Mucosa of rectum (tissue), 2 donors: ENCODE measurements at regions not wholly inside any gene's neighbourhood (a gene's known extent, or its start where the extent isn't known, plus 50 kb on each side); places are given as distances from the start of the nearest gene placed in this dataset.

Experiments used
- H3K27ac ChIP-seq, 2 donors: one replicate each; pipeline ENCODE4 v1.7.0; 2013; ENCODE audit warnings: inconsistent platforms in 2 of 2, low read depth in 2 of 2, low read length in 2 of 2
- H3K27me3 ChIP-seq, 2 donors: one replicate each; pipeline ENCODE4 v1.7.0; 2013; ENCODE audit warnings: low read length in 2 of 2; ENCODE audit not compliant: control insufficient read depth in 2 of 2, insufficient read depth in 2 of 2
- H3K36me3 ChIP-seq, 2 donors: one replicate each; pipeline ENCODE4 v1.7.0; 2013; ENCODE audit warnings: low read length in 2 of 2; ENCODE audit not compliant: control insufficient read depth in 2 of 2, insufficient read depth in 2 of 2
- H3K4me1 ChIP-seq, 2 donors: one replicate each; pipeline ENCODE4 v1.7.0; 2013; ENCODE audit warnings: low read length in 2 of 2, mild to moderate bottlenecking in 1 of 2; ENCODE audit not compliant: control insufficient read depth in 2 of 2, insufficient read depth in 2 of 2
- H3K4me3 ChIP-seq, 2 donors: one replicate each; pipeline ENCODE4 v1.7.0; 2013; ENCODE audit warnings: low read length in 2 of 2
- H3K9ac ChIP-seq, 2 donors: one replicate each; pipeline ENCODE4 v1.7.0; 2013; ENCODE audit warnings: low read length in 2 of 2, low read depth in 1 of 2, mild to moderate bottlenecking in 1 of 2
- H3K9me3 ChIP-seq, 2 donors: one replicate each; pipeline ENCODE4 v1.7.0; 2013; ENCODE audit warnings: low read length in 2 of 2; ENCODE audit not compliant: control insufficient read depth in 2 of 2
- donor health status: healthy.
- donor health status: Normal muscosa, but diverticular disease.

DNA sequence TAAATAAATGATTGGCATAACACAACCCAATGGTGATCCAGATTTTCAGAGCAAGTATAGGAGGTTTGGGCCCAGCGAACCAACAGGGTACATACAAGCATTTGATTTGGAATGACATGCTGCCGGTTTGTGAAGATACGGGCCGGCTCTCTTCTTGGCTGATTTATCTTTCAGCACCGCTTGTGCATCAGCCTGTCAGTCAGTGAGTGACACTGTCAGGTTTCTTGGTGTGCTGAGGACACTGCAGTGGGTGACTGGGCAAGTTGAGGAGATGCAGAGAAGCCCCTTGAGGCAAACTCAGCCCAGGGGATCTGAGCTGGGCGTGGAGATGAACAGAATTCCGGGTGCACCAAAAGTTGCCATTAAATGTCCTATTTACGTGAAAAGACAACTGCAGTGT lies 194.5 kb downstream of the SNX10 start:
- no peaks in the 10 kb centered on the region for H3K9me3 ChIP-seq
- H3K4me3 ChIP-seq = no peak overlapping the region
- H3K27ac ChIP-seq = no peak overlapping the region
- H3K27me3 ChIP-seq = no peaks in the 10 kb centered on the region
- H3K9ac ChIP-seq = no peak overlapping the region
- no peaks in the 10 kb centered on the region for H3K36me3 ChIP-seq
- peaks cover 0 to 4% of the 10 kb centered on the region in 2 donors for H3K4me1 ChIP-seq

- H3K9me3 ChIP-seq = no peaks in the 10 kb centered on the region
- H3K4me3 ChIP-seq = no peak overlapping the region
- H3K4me1 ChIP-seq = peaks cover 5 to 19% of the 10 kb centered on the region in 2 donors
- H3K27me3 ChIP-seq = no peaks in the 10 kb centered on the region
- H3K36me3 ChIP-seq = no peaks in the 10 kb centered on the region
- no peak overlapping the region for H3K27ac ChIP-seq
- H3K9ac ChIP-seq = no peak overlapping the region
These were observed 196.3 kb downstream of the SNX10 start for GRCh38 chr7:26487780-26488515.

- Histone ChIP-seq H3K4me3 (no peak overlapping the region), H3K27ac (no peak overlapping the region), H3K27me3 (no peaks in the 10 kb centered on the region), H3K9me3 (no peaks in the 10 kb centered on the region), H3K4me1 (peaks cover 5 to 19% of the 10 kb centered on the region in 2 donors), H3K9ac (no peak overlapping the region), H3K36me3 (no peaks in the 10 kb centered on the region)
These were observed 197.7 kb downstream of the SNX10 start for GRCh38 chr7:26489391-26489790.

- Histone ChIP-seq H3K36me3 (no peaks in the 10 kb centered on the region), H3K4me1 (peaks cover 5 to 19% of the 10 kb centered on the region in 2 donors), H3K27ac (no peak overlapping the region), H3K27me3 (no peaks in the 10 kb centered on the region), H3K4me3 (no peak overlapping the region), H3K9me3 (no peaks in the 10 kb centered on the region), H3K9ac (no peak overlapping the region)
These were observed 198.4 kb downstream of the SNX10 start for GRCh38 chr7:26489906-26490639.

- H3K27me3 ChIP-seq = no peaks in the 10 kb centered on the region
- H3K36me3 ChIP-seq = no peaks in the 10 kb centered on the region
- H3K9ac ChIP-seq = no peak overlapping the region
- no peaks in the 10 kb centered on the region for H3K9me3 ChIP-seq
- no peak overlapping the region for H3K27ac ChIP-seq
- H3K4me1 ChIP-seq = peaks cover 5 to 19% of the 10 kb centered on the region in 2 donors
- H3K4me3 ChIP-seq = no peak overlapping the region
These were observed 199.3 kb downstream of the SNX10 start for GRCh38 chr7:26490640-26491624.

DNA sequence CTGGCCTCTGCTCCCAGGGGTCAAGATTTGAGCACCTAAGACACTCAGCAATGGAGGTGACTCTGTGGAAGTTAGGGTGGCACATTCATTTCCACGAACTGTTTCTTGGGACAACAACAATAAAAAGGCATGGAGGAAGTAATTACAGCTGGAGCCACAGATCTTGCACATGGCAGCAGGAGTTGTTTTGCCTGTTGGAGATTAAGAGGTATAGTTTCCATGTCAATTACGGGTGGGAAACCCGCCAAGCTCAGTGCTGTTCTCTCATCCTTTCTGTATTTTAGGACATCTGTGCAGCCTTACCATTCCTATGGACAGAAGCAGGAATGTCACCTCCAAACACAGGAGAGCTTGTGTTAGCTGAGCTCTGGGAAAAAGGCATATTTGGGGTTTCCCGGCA lies 201.2 kb downstream of the SNX10 start:
- Histone ChIP-seq H3K9ac (no peak overlapping the region), H3K36me3 (no peaks in the 10 kb centered on the region), H3K9me3 (no peaks in the 10 kb centered on the region)

DNA sequence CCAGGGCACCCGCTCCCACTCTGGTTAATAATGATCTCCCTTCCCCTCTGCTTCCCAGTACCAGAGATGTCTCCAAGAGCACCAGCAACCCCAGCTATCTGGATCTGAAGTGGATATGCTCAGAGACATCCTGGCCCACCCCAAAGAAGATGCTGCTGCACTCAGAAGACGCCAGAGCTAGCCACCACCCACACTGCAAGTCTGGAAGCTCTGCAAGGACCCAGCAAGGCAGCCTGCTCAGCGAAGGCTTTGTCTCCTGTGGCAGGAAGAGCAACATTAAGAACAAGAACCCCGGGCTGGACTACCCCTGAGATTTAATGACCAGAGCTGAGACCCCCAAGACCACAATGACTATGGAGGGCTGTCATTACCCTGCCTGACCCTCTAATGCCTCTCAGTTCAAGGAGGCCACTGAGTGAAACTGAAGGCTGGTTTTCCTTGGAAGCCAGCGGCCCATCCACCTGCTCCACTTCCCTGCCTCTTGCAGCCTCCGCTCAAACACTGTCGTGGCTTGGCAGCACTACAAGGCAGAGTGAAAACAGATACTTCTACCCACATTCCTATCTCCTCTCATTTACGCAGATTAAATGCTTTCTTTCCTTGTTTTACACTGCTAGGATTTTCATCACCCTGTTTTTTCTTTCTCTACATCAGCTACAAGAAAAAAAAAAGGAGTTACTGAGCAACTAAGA lies 202.2 kb downstream of the SNX10 start:
- Histone ChIP-seq H3K9me3 (no peaks in the 10 kb centered on the region), H3K27ac (no peak overlapping the region), H3K27me3 (no peaks in the 10 kb centered on the region), H3K9ac (no peak overlapping the region), H3K4me3 (no peak overlapping the region), H3K36me3 (no peaks in the 10 kb centered on the region), H3K4me1 (peaks cover 5 to 19% of the 10 kb centered on the region in 2 donors)

More for the DNA sequence above, 201.2 kb downstream of the SNX10 start:
- Histone ChIP-seq H3K27ac (no peak overlapping the region), H3K4me1 (peaks cover 5 to 19% of the 10 kb centered on the region in 2 donors), H3K4me3 (no peak overlapping the region), H3K27me3 (no peaks in the 10 kb centered on the region)

- Histone ChIP-seq H3K9me3 (no peaks in the 10 kb centered on the region), H3K4me1 (peaks cover 5 to 19% of the 10 kb centered on the region in 2 donors), H3K36me3 (no peaks in the 10 kb centered on the region), H3K9ac (no peak overlapping the region), H3K4me3 (no peak overlapping the region), H3K27me3 (no peaks in the 10 kb centered on the region), H3K27ac (no peak overlapping the region)
These were observed 203.9 kb downstream of the SNX10 start for GRCh38 chr7:26495569-26495968.

- Histone ChIP-seq H3K9ac (no peak overlapping the region), H3K9me3 (no peaks in the 10 kb centered on the region), H3K4me3 (no peak overlapping the region), H3K27me3 (no peaks in the 10 kb centered on the region), H3K4me1 (no peaks in the 10 kb centered on the region), H3K27ac (no peak overlapping the region), H3K36me3 (no peaks in the 10 kb centered on the region)
These were observed 206.3 kb downstream of the SNX10 start for GRCh38 chr7:26497801-26498596.
